ENCODE measurements at regions not wholly inside any gene's neighbourhood (a gene's known extent, or its start where the extent isn't known, plus 50 kb on each side); places are given as distances from the start of the nearest gene placed in this dataset.
"Not testable (repeated sequence)": the region's sequence is repeated elsewhere in the genome, so short reads cannot be mapped to it uniquely, and the experiment has no call there.

DNA sequence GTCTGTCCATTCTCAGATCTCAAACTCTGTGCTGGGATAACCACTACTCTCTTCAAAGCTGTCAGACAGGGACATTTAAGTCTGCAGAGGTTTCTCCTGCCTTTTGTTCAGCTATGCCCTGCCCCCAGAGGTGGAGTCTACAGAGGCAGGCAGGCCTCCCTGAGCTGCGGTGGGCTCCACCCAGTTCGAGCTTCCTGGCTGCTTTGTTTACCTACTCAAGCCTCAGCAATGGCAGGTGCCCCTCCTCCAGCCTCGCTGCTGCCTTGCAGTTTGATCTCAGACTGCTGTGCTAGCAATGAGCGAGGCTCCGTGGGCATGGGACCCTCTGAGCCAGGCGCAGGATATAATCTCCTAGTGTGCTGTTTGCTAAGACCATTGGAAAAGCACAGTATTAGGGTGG is 53.1 kb upstream of the HUNK start:
- DNase-seq (ENCODE audit: low spot score); H3K27me3 Mint-ChIP-seq (ENCODE audit: unreplicated experiment); H3K4me3 Mint-ChIP-seq (ENCODE audit: unreplicated experiment); H3K36me3 Mint-ChIP-seq (ENCODE audit: low read depth, unreplicated experiment); H3K27ac Mint-ChIP-seq (ENCODE audit: unreplicated experiment); H3K9me3 Mint-ChIP-seq (ENCODE audit: unreplicated experiment); H3K4me1 Mint-ChIP-seq (ENCODE audit: unreplicated experiment): not testable (repeated sequence)

DNA sequence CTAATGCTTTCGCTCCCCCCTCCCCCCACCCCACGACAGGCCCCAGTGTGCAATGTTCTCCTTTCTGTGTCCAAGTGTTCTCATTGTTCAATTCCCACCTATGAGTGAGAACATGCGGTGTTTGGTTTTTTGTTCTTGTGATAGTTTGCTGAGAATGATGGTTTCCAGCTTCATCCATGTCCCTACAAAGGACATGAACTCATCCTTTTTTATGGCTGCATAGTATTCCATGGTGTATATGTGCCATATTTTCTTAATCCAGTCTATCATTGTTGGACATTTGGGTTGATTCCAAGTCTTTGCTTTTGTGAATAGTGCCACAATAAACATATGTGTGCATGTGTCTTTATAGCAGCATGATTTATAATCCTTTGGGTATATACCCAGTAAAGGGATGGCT is 58.5 kb upstream of the HUNK start:
- DNase-seq (ENCODE audit: low spot score); H3K9me3 Mint-ChIP-seq (ENCODE audit: unreplicated experiment): not testable (repeated sequence)

DNA sequence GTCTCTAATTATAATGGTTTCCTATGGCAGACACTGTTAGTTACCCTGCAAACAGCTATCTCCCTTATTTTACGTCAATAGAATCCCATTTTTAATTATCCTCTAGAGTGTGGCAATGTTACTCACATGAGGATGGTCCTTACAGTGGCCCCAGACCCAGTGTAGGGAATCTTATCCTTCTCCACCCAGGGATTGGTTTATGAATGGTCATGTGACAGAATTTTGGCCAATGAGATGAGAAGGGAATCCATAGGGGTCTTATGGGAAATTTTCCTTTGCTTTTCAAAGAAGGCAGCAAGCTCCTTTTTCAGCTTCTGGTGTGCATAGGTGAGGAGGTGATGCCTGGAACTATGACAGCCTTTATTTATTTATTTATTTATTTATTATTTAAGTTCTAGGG is 59.0 kb upstream of the HUNK start:
- TF ChIP-seq, protein P1, sequence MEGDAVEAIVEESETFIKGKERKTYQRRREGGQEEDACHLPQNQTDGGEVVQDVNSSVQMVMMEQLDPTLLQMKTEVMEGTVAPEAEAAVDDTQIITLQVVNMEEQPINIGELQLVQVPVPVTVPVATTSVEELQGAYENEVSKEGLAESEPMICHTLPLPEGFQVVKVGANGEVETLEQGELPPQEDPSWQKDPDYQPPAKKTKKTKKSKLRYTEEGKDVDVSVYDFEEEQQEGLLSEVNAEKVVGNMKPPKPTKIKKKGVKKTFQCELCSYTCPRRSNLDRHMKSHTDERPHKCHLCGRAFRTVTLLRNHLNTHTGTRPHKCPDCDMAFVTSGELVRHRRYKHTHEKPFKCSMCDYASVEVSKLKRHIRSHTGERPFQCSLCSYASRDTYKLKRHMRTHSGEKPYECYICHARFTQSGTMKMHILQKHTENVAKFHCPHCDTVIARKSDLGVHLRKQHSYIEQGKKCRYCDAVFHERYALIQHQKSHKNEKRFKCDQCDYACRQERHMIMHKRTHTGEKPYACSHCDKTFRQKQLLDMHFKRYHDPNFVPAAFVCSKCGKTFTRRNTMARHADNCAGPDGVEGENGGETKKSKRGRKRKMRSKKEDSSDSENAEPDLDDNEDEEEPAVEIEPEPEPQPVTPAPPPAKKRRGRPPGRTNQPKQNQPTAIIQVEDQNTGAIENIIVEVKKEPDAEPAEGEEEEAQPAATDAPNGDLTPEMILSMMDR (IDR thresholded peaks at IDR 0.05; ENCODE audit: unreplicated experiment), result no peak
- Mint-ChIP-seq H3K9me3 (ENCODE audit: unreplicated experiment) (no peaks in the 10 kb centered on the region), H3K4me3 (ENCODE audit: unreplicated experiment) (no peak overlapping the region), H3K27me3 (ENCODE audit: unreplicated experiment) (peaks cover 3% of the 10 kb centered on the region), H3K36me3 (ENCODE audit: low read depth, unreplicated experiment) (no peaks in the 10 kb centered on the region), H3K4me1 (ENCODE audit: unreplicated experiment) (no peaks in the 10 kb centered on the region), H3K27ac (ENCODE audit: unreplicated experiment) (no peak overlapping the region)
- no peak for DNase-seq (ENCODE audit: low spot score)

More for the DNA sequence above, 58.5 kb upstream of the HUNK start:
- not testable (repeated sequence) for H3K36me3 Mint-ChIP-seq (ENCODE audit: low read depth, unreplicated experiment); H3K27me3 Mint-ChIP-seq (ENCODE audit: unreplicated experiment); H3K4me1 Mint-ChIP-seq (ENCODE audit: unreplicated experiment); H3K27ac Mint-ChIP-seq (ENCODE audit: unreplicated experiment); H3K4me3 Mint-ChIP-seq (ENCODE audit: unreplicated experiment)

DNA sequence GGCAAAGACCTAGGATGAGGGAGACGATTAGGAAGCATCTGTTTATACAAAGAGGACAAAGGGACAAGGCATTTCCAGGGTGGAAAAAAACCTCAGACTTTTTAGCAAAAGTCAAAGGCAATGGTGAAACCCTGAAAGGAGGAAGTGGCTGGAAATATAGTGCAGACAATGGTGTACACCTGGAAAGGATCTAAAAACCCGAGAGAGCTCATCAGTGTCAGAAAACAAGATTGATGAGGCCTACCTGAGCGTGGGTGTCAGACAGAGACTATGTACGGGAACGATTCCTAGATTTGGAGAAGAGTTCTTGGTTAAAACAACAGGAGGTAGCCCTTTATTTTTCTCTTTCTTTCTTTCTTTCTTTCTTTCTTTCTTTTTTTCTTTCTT is 68.8 kb upstream of the HUNK start:
- Mint-ChIP-seq H3K4me3 (ENCODE audit: unreplicated experiment) (no peak overlapping the region), H3K4me1 (ENCODE audit: unreplicated experiment) (peaks cover 6% of the 10 kb centered on the region), H3K27ac (ENCODE audit: unreplicated experiment) (no peak overlapping the region), H3K9me3 (ENCODE audit: unreplicated experiment) (no peaks in the 10 kb centered on the region), H3K36me3 (ENCODE audit: low read depth, unreplicated experiment) (peaks cover 9% of the 10 kb centered on the region), H3K27me3 (ENCODE audit: unreplicated experiment) (peaks cover 4% of the 10 kb centered on the region)
- TF ChIP-seq, protein P1 (IDR thresholded peaks at IDR 0.05; ENCODE audit: unreplicated experiment), result no peak
- DNase-seq (ENCODE audit: low spot score), result no peak

DNA sequence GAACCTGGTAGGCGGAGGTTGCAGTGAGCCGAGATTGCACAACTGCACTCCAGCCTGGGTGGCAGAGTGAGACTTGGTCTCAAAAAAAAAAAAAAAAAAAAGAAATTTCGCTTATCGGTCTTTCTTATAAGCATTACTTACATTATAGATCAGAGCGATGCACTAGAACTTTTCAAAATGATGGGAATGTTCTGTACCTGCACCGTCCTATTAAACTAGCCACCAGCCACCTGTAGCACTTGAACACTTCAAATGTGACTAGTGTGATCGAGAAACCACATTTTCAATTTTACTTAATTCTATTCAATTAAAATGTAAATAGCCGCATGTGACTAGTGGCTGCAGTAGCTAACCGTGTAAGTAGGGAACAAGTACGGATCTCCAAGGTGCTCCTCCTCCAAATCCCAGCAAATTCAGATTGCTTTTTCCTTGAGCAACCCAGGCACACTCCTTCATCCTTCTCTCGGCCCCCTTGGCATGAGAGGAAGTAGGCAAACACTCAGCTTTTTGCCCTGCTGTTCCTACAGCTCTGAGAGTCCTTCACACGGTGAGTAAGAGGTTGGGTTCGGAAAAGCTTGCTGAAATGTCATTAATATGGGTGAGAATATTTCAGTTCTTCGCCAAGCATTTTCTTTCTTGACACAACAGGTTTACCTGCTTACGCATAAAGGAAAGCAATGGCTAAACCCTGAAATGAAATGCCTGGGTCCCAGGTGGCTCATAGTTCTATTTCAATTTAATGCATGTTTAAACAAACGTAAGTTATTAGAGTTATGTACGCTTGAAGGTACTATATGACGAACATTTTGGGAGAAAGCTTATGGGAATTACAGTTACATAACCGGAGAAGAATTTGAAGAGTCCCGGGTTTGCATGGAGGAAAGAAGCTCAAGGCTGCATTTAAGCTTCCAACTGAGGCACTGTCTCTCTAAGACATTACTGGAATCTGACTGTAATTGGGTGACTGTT is 69.5 kb upstream of the HUNK start:
- Mint-ChIP-seq H3K4me3 (ENCODE audit: unreplicated experiment) (no peak overlapping the region), H3K27me3 (ENCODE audit: unreplicated experiment) (peaks cover 7% of the 10 kb centered on the region), H3K36me3 (ENCODE audit: low read depth, unreplicated experiment) (peaks cover 9% of the 10 kb centered on the region), H3K27ac (ENCODE audit: unreplicated experiment) (no peak overlapping the region), H3K4me1 (ENCODE audit: unreplicated experiment) (peaks cover 6% of the 10 kb centered on the region), H3K9me3 (ENCODE audit: unreplicated experiment) (no peaks in the 10 kb centered on the region)
- TF ChIP-seq, protein P1 (IDR thresholded peaks at IDR 0.05; ENCODE audit: unreplicated experiment), result no peak
- no peak for DNase-seq (ENCODE audit: low spot score)

DNA sequence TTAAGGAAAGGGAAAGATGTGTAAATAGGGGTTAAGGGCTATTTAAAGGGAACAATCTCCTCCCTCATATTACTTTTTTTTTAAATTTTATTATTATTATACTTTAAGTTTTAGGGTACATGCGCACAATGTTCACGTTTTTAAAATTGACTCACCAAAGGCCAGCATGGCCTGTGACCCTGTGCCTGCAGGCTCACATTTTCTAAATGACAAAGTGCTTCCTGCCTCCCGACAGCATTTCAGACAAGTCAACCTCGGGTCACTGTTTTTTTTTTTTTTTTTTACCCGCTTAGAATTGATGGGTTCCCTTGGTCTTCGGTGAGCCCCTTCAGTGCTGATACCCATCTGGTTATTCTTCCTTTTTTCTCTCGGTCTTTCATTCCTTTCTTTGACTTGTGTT is 70.4 kb upstream of the SCAF4 start:
- no peak overlapping the region for H3K27ac Mint-ChIP-seq (ENCODE audit: unreplicated experiment)
- H3K36me3 Mint-ChIP-seq (ENCODE audit: low read depth, unreplicated experiment), result peaks cover 9% of the 10 kb centered on the region
- TF ChIP-seq, protein P1 (IDR thresholded peaks at IDR 0.05; ENCODE audit: unreplicated experiment), result no peak
- no peaks in the 10 kb centered on the region for H3K9me3 Mint-ChIP-seq (ENCODE audit: unreplicated experiment)
- H3K4me1 Mint-ChIP-seq (ENCODE audit: unreplicated experiment), result peaks cover 6% of the 10 kb centered on the region
- DNase-seq (ENCODE audit: low spot score), result no peak
- no peak overlapping the region for H3K4me3 Mint-ChIP-seq (ENCODE audit: unreplicated experiment)
- H3K27me3 Mint-ChIP-seq (ENCODE audit: unreplicated experiment), result peaks cover 7% of the 10 kb centered on the region
